GM21367 (cell line): ENCODE measurements at regions not wholly inside any gene's neighbourhood (a gene's known extent, or its start where the extent isn't known, plus 50 kb on each side); places are given as distances from the start of the nearest gene placed in this dataset.
"Not testable (repeated sequence)": the region's sequence is repeated elsewhere in the genome, so short reads cannot be mapped to it uniquely, and the experiment has no call there.

Experiments
- ATAC-seq: cut with Tn5 transposase; IDR thresholded peaks from one replicate; pipeline ENCODE4 v1.9.1; 2021; ENCODE audit not compliant: unreplicated experiment

DNA sequence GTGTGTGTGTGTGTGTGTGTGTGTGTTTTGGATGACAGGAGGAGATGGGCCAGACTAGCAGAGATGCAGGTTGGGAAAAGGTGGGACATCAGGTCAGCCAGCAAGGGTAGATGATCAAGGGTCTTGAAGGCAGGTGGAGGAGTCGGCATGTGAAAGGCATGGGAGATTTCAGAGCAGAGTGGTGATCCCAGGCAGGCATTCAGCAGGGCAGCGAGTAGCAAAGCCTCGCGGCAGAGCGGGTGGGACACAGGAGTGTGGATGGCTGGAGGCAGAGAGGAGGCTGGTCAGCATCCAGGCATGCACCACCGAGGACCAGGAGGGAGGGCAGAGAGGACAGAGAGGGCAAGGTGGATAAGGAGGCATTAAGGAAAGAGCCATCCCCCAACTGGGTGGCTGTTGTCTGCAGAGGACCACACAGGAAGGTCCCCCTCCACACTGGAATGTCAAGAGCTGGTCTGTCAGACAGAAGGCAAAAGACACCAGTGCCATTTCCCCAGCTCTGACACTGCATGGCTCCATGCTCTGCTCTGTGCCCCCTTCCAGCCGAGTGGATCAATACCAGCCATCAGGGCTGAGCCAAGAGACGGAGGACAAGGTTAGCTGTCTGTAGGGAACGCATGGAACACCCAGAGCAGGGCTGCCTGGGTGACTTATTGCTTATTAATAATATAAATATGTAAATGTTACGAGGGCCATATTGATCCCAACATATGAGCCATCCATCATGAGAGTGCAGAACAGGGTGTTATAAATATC is 74.8 kb upstream of the RPL38 start:
- no peak for ATAC-seq

DNA sequence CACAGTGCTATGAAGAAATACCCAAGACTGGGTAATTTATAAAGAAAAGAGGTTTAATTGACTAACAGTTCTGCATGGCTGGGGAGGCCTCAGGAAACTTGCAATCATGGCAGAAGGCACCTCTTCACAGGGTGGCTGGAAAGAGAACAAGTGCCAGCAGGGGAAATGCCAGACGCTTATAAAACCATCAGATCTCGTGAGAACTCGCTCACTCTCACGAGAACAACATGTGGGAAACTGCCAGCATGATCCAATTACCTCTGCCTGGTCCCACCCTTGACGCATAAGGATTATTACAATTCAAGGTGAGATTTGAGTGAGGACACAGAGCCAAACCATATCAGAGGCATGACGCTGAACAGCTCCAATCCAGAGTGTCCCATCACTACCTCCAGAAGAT is 73.7 kb upstream of the RPL38 start:
- not testable (repeated sequence) for ATAC-seq

- no peak for ATAC-seq
Measured at GRCh38 chr17:74130276-74130675, 73.2 kb upstream of the RPL38 start.

DNA sequence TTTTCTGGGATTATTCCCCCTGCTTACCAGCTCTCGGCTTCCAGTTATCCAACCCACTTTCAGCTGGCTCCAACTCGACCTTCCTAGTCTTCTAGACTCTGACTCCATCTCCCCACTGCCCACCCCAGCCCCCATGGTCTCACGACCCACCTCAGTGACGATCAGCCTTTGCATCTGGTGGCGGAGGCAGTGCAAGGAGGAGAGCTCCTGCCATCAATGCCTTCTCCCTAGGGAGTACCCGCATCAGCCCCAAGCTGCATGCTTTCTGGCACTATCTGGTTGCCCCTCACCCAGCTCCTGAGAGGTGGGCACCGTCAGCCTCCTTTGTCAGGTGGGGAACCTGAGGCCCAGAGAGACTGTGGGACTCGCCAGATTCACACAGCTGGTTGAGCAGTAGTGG is 72.6 kb upstream of the RPL38 start:
- ATAC-seq, result no peak

GRCh38 chr17:74132354-74132753 is 71.1 kb upstream of the RPL38 start:
- ATAC-seq, result no peak

DNA sequence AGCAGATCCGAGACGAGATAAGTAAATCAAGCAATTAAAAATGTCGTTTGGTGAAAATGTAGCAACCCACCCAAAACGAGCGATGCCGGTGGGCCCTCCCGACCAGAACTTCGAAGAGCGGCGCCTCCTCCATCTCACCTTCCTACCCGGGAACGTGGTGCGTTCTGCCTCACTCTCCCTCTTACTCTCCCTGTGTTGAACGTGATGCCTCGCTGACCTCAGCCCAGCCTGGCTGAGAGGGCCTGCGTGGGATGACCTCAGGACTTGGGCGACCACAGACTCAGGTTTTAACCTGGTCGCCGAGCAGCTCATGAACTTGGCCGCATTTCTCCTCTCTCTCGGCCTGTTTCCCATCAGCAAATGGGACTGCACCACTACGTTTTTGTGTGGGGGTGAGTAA is 69.7 kb upstream of the RPL38 start:
- ATAC-seq, result no peak

DNA sequence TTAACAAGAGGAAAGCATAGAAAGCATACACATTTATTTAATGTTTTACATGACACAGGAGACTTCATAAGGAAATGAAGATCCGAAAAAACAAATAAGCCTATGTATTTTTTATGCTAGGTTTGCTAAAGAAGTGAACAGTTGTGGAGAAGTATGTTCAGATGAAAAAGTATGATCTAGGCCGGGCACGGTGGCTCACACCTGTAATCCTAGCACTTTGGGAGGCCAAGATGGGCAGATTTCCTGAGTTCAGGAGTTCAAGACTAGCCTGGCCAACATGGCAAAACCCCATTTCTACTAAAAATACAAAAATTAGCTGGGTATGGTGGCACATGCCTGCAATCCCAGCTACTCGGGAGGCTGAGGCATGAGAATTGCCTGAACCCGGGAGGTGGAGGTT is 69.2 kb upstream of the RPL38 start:
- ATAC-seq, result not testable (repeated sequence)

- ATAC-seq, result no peak
Measured at GRCh38 chr17:74134991-74135390, 68.5 kb upstream of the RPL38 start.

DNA sequence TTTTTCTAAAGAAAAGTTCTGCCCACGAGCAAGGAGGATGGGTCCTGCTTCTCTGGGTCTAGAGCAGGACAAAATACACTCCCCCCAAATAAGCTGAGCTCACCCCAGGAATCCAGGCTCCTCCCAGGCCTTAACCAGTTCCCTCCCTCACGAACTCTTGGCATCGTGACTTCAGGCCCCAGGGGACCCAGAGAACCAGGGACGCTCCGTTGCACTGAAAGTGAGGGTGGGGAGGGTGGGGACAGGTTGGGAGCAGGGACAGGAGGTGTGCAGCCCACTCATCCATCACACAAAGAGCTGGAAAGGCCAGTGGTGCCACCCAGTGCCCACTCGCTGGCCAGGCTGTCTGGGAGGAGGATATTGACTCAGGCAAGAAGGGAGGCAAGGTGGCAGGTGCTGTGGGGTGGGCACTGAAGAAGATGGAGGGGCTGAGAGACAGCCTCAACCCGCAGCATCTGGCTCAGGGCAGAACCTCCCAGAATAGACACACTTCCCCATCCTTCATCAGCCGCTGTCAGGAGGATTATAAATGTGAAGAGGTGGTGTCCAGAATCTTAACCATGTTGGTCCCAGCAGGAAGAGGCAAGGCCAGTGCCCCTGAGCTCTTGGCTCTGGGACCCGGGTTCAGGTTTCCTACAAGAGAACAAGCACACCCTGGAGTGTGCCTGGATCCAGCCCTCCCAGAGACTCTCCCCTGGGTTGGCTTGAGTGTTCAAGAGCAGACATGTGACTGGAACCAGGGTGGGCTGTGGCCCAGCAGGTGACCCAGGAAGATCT is 67.9 kb upstream of the RPL38 start:
- ATAC-seq, result no peak

DNA sequence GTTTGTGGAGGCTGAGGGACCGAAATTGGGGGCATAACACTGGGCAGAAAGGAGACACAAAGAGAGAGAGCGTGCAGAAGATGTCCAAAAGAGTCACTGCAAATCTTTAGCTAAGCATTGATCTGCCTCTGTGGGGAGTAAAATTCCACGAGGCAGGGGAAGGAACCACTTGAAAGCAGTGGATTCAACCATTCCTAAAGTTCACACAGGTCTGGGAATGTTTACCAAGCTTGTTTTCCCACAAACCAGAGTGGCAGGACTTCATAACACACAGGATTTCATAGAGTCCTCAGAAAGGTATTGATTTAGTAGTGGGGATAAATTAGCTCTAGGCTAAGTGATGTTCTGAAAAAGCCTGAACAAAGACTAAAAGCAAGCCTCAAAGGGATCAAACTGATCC is 66.1 kb upstream of the RPL38 start:
- ATAC-seq, result no peak

DNA sequence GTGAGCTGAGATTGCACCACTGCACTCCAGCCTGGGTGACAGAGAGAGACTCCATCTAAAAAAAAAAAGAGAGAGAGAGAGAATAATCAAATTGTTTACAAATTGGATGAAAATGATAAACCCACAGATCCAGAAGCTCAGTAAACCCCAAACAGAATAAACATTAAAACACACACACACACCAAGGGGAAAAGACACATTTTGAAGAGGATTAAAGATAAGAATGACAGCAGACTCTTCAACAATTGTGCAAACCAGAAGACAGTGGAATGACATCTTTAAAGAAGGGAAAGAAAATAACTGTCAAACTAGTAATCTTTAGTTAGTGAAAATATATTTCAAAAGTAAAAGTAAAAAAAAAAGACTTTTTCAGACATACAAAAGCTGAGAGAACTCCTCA is 64.4 kb upstream of the RPL38 start:
- no peak for ATAC-seq

- no peak for ATAC-seq
Measured at GRCh38 chr17:74140282-74140681, 63.2 kb upstream of the RPL38 start.

DNA sequence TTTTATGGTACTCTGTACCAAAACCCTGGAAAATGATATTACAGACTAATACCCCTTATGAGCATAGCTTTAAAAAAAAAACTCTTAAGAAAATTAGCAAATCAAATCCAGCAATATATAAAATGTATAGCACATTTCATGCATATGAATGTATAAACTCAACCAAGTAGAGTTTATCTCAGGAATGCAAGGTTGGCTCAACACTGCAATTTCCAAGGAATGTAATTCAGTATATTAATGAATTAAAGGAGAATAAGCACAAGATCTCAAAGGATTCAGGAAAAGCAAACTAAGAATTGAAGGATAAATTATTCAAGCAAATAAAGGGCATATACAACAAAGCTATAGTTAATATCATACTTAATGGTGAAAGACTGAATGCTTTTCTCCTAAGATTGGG is 61.9 kb upstream of the RPL38 start:
- no peak for ATAC-seq

DNA sequence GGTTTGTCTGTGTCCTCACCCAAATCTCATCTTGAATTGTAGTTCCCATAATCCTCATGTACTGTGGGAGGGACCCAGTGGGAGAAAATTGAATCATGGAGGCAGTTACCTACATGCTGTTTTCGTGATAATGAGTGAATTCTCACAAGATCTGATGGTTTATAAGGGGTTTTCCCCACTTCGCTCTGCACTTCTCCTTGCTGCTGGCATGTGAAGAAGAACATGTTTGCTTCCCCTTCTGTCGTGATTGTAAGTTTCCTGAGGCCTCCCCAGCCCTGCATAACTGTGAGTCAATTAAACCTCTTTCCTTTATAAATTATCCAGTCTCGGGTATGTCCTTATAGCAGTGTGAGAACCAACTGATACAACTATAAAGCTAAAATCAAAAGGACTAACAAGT is 60.2 kb upstream of the RPL38 start:
- ATAC-seq, result not testable (repeated sequence)

DNA sequence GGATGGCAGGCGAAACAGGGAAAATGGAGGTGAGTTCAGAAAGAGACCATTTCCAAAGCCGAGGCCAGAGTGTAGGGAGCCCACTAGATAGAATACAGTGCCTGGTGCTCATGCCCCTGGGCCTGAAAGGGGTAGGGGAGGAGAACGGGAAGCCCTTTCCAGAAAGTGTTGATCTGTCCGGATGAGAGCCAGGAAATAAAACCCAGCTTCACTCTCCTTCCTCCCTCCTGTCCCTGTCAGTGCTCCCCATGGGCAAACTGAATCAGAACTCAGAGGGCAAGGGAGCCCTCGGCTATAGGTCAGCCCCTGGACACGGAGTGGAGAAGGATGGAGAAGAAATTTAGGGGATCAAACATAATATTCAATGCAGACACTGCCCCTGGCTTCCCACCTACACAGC is 57.7 kb upstream of the RPL38 start:
- no peak for ATAC-seq

GRCh38 chr17:74146196-74146595 is 57.3 kb upstream of the RPL38 start:
- ATAC-seq, result no peak

- ATAC-seq, result no peak
Measured at GRCh38 chr17:74147056-74147835, 56.2 kb upstream of the RPL38 start.

DNA sequence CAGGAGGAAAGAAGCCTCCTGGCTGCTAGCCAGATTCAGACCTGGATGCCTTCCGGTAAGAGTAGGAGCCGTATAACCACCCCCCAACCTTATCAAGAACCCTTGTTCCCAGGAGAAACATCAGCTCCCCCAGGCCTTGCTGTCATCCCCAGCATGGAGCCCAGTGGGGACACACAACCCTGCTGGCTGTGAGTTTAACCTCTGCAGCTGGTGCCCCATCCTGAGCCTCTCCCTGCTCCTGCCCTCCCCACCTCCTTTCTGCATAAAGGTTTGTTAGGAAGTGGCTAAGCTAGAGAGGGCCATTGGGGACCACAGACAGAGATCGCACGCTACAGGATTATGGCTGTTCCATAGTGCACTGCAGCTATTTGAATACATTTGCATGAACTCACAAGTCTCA is 55.5 kb upstream of the RPL38 start:
- no peak for ATAC-seq

DNA sequence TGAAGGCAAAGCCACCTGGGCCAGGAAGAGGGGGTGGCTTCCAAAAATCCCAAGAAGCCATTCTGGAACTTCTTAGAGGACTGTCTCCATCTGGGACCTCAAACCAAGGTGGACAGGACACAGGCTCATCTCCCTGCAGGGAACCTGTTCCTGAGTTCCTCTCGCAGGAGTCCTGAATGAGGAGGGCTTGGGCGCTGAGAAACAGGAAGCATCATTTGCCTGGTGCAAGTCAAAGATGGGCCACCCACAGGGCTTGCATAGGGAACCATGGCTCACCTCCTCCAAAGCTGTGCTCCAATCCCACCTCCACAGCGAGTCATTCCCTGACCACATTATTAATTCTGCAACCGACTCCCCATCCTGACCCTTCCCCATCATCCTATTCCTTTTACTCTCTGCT is 55.0 kb upstream of the RPL38 start:
- ATAC-seq, result no peak

- ATAC-seq, result no peak
Measured at GRCh38 chr17:74148901-74149596, 54.4 kb upstream of the RPL38 start.
